MCF 10A (cell line): ENCODE measurements at regions not wholly inside any gene's neighbourhood (a gene's known extent, or its start where the extent isn't known, plus 50 kb on each side); places are given as distances from the start of the nearest gene placed in this dataset.

Source experiments
- BruUV-seq: library from RNA; stranded (reverse); fragments of 400-500 nt; replicated peaks from 2 replicates; lab custom pipeline; 2021; lab: Mats Ljungman, UMichigan
- CTCF ChIA-PET: fragments of 300-600 bp; sonication (Branson Sonifier 250); formaldehyde crosslinking; extraction: SDS; loops from one replicate; lab custom pipeline; 2021; ENCODE audit warnings: antibody characterized with exemption, inconsistent platforms; lab: Yijun Ruan, JAX
- POLR2A ChIA-PET: fragments of 300-600, 350-650 bp; sonication (Branson Sonifier 250); formaldehyde crosslinking; extraction: SDS; loops from one replicate; lab custom pipeline; 2020; ENCODE audit warnings: antibody characterized with exemption, inconsistent platforms; lab: Yijun Ruan, JAX
- DNase-seq: peaks from one replicate; pipeline ENCODE4 v3.0.0-alpha.2; 2018; ENCODE audit not compliant: unreplicated experiment
- H3K27ac Mint-ChIP-seq: one replicate; pipeline ENCODE4 v1.8.0; 2022; ENCODE audit warnings: mild to moderate bottlenecking, low read depth, mixed read lengths; ENCODE audit not compliant: unreplicated experiment
- H3K27me3 Mint-ChIP-seq: one replicate; pipeline ENCODE4 v1.8.0; 2022; ENCODE audit warnings: mixed read lengths; ENCODE audit not compliant: insufficient read depth, unreplicated experiment
- H3K36me3 Mint-ChIP-seq: one replicate; pipeline ENCODE4 v1.8.0; 2022; ENCODE audit warnings: mild to moderate bottlenecking, moderate library complexity, mixed read lengths; ENCODE audit not compliant: insufficient read depth, unreplicated experiment
- H3K4me1 Mint-ChIP-seq: one replicate; pipeline ENCODE4 v1.8.0; 2022; ENCODE audit warnings: mixed read lengths; ENCODE audit not compliant: insufficient read depth, unreplicated experiment
- H3K4me3 Mint-ChIP-seq: one replicate; pipeline ENCODE4 v1.8.0; 2022; ENCODE audit warnings: mild to moderate bottlenecking, moderate library complexity, mixed read lengths; ENCODE audit not compliant: unreplicated experiment
- H3K9me3 Mint-ChIP-seq: one replicate; pipeline ENCODE4 v1.8.0; 2022; ENCODE audit warnings: mixed read lengths; ENCODE audit not compliant: unreplicated experiment
- CTCF ChIP-seq: fragments of 200-600 bp; IDR thresholded peaks from one replicate; pipeline ENCODE4 v1.8.0; 2022; ENCODE audit warnings: antibody characterized with exemption, mild to moderate bottlenecking; ENCODE audit not compliant: unreplicated experiment
- intact Hi-C: fragments of 100-400 bp; cut with micrococcal nuclease; formaldehyde crosslinking; loops from 2 replicates; pipeline ENCODE4 v1.14.1; 2022

GRCh38 chrX:16518131-16518530, 131.8 kb upstream of the S100G start:
- no peak for DNase-seq
- ChIA-PET CTCF (no interaction called here), POLR2A (no interaction called here)
- no peaks in the 10 kb centered on the region for H3K9me3 Mint-ChIP-seq
- H3K36me3 Mint-ChIP-seq = no peaks in the 10 kb centered on the region
- H3K27me3 Mint-ChIP-seq = peaks cover 55% of the 10 kb centered on the region
- intact Hi-C loops = no loop called here
- no peak for TF ChIP-seq CTCF
- H3K27ac Mint-ChIP-seq = no peak overlapping the region
- BruUV-seq = no TSS peak
- no peaks in the 10 kb centered on the region for H3K4me1 Mint-ChIP-seq
- H3K4me3 Mint-ChIP-seq = no peak overlapping the region

GRCh38 chrX:16524316-16524715, 125.6 kb upstream of the S100G start:
- POLR2A ChIA-PET = no interaction called here
- no TSS peak for BruUV-seq
- Mint-ChIP-seq H3K27ac (no peak overlapping the region), H3K4me3 (no peak overlapping the region), H3K27me3 (peaks cover 75% of the 10 kb centered on the region), H3K36me3 (no peaks in the 10 kb centered on the region), H3K9me3 (no peaks in the 10 kb centered on the region), H3K4me1 (no peaks in the 10 kb centered on the region)
- TF ChIP-seq CTCF = no peak
- CTCF ChIA-PET = interaction anchor here (0.8 to 1.3 kb wide), 2 partner anchors 82 to 88 kb away, joined by 3 read pairs; no protein-coding TSS in a partner anchor
- DNase-seq = no peak
- intact Hi-C loops = no loop called here

GRCh38 chrX:16526003-16526402, 124.0 kb upstream of the S100G start:
- intact Hi-C loops = no loop called here
- Mint-ChIP-seq H3K27me3 (peaks cover 71% of the 10 kb centered on the region), H3K27ac (no peak overlapping the region), H3K4me3 (no peak overlapping the region), H3K9me3 (no peaks in the 10 kb centered on the region), H3K36me3 (no peaks in the 10 kb centered on the region), H3K4me1 (no peaks in the 10 kb centered on the region)
- POLR2A ChIA-PET = no interaction called here
- DNase-seq = no peak
- no peak for TF ChIP-seq CTCF
- no TSS peak for BruUV-seq
- CTCF ChIA-PET = no interaction called here

- DNase-seq = no peak
- intact Hi-C loops = no loop called here
- Mint-ChIP-seq H3K4me3 (no peak overlapping the region), H3K27ac (no peak overlapping the region), H3K27me3 (peaks cover 52% of the 10 kb centered on the region), H3K9me3 (no peaks in the 10 kb centered on the region), H3K36me3 (no peaks in the 10 kb centered on the region), H3K4me1 (no peaks in the 10 kb centered on the region)
- CTCF ChIA-PET = interaction anchor here (0.5 kb wide), 1 partner anchor 442 kb away, joined by 3 read pairs; no protein-coding TSS in a partner anchor
- TF ChIP-seq CTCF = no peak
- POLR2A ChIA-PET = no interaction called here
- no TSS peak for BruUV-seq
Measured at GRCh38 chrX:16528620-16529019, 121.3 kb upstream of the S100G start.
